ENCODE measurements at regions not wholly inside any gene's neighbourhood (a gene's known extent, or its start where the extent isn't known, plus 50 kb on each side); places are given as distances from the start of the nearest gene placed in this dataset.

DNA sequence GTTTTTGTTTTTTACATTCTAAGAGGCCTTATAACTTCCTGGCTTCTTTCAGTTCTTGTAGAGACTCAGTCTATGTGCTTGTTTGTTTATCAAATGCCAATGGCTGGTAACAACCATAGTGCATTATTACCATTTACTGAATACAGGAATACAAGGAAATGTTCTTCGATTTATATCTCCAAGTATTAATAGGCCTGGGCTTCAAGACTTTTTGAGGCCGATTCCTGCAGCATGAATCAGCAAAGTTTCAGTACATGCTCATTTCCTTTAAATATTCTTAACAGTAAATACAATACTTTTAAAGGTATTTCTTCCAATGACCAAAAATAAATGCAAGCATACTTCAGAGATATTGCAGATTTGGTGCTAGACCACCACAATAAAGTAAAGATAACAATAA is 535.3 kb downstream of the EFNA5 start:
- DNase-seq, result peak; percentile 48

DNA sequence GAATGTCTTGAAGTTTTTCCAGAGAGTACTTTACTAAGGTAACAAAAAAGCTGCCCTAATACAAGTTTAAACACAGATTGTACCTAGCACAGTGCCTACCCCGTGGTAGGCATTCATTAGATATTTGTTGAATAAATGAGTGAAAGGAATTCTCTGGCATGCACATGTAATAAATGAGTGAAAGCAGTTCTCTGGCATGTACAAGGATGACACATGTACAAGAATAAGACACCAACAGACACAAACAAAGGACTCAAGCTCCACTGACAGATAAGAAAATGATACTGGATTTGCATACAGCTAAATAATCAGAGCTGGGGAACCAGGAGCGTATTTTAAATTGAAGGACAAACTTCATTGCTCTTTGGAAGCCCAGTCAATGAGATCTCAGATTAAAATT is 535.8 kb downstream of the EFNA5 start:
- peak; percentile 6 for DNase-seq

DNA sequence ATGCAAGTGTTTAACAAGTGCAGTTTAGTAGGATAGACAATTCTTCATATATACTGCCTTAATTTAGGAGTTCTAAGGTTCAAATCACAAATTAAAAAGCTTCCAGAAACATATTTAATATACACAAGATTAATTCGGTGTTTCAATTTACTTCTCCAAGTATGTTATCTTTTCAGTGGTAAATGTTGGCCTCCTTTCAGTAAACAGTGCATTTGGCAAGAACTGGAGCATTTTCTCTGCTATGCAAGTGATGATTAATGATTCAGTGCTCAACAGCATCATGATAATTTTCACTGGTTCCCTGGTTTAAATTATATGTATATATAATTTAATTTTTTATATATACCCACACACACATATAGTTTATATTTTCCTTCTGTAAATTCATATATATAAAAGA is 541.7 kb downstream of the EFNA5 start:
- peak; percentile 58 for DNase-seq

DNA sequence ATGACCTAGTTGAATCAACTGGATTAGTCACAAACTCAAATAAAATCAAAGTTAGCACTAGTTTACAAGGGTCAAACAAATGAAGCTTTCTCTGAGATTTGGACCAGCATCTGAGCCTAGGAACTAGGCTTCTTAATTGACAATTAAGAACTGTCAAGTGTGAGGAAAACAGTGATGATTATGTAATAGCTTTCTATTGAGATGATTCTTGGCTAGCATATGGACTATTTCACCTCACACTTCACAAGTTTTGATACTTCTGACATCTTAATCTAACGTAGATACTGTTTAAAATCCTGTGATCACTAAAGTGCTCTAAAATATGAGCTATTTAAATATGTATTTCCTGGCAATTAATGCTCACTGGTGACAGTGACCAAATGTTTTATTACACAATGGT is 542.9 kb downstream of the EFNA5 start:
- no peak for DNase-seq

DNA sequence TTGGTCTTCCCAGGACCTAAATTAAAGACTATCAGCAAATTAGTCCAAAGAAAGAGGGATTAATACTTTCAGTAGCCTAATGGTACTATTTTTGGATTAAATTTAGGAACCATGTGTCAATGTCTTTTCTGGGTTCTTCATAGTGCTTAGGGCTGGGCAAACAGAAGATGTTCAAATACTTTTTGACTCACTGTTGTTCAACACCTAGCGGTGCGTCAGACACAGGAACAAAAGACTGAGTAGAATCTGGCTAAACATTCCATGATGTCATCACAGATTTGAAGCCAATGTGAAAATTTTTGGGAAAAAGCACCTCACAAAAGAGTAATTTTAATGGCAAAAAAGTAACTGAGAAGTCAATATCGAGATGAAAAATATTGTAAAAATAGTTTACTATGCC is 544.4 kb downstream of the EFNA5 start:
- DNase-seq, result no peak

DNA sequence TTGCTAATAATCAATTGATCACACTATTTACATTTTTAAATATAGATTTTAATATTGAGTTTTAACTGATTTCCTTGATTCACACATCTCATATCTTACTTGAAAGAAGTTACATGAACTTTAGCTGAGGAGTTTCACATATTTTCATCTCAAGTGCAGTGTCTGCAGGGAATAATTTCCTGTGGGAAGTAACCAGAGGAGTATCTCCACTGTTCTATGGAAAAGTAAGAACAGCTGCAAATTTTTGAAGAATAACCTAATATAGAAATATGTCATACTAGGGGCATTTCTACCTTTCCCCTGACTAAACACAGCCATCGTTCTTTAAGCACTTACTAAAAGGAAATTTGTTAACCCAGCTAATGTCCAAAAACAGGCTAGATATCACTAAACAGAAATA is 546.4 kb downstream of the EFNA5 start:
- DNase-seq, result no peak

DNA sequence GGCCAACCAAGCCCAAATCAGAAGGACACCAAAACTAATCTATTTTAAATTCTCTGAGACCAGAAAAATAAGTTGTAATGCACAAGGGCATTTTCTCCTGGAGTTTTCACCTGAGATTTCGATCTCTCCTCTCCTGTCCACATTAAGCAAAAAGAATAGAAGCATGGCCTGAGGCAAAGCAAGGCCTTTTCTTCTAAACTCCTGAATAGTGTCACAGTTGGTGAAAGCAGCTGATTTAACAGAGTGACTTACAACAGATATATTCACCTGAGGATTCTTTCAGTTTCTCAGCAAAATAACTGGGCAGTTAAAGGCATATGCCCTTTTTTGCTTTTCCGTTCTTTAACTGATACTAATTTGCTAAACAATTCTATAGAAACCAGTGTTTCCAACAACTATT is 547.7 kb downstream of the EFNA5 start:
- no peak for DNase-seq

DNA sequence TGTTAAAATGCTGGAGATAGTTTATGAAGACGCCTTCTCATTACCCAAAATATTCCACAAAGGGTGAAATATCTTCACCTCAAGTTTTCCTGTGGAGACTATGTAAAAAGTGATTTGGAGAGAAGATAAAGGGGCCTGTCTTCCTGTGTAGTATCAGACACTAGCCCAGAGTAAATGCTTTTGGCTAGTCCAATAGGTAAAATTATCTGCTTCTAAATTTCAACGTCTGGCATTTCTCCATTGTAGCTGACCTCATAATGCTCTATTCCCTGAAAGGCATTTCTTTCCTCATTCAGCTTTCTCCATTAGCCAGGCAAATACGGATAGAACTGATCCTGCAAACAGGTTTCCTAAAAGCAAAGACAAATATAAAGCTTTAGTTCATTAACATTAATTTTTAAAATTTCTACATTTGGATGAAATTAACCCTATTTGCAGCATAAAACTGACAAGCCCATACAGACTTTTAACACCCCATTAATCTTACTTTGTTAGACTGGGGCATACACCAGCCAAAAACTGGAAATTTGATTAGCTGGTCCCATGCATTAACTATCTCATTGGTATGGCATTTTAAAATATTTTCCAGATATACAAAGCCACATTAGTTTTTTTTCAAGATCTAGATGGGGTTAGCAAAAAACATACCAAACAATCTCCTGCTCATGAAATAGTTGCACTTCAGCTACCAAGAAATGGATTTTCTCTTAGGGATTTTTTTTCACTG is 548.8 kb downstream of the EFNA5 start:
- DNase-seq, result no peak

DNA sequence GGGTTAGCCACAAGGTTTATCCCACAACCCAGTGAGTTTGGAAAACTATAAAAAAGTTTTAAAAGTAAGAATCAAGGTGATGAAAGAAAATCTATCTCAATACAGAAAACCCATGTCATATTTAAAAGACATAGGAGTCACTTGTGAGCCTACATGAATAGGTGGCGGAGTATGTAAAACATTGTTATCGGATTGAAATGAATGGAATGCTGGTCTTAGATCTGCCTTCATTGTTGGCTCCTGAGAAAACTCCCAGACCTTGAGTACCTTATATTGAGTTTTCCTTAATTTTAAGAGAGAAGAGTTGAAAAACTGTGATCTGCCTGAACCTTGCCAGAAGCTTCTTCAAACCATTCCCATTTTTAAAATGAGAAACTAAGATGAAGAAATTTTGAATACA is 551.1 kb downstream of the EFNA5 start:
- no peak for DNase-seq

DNA sequence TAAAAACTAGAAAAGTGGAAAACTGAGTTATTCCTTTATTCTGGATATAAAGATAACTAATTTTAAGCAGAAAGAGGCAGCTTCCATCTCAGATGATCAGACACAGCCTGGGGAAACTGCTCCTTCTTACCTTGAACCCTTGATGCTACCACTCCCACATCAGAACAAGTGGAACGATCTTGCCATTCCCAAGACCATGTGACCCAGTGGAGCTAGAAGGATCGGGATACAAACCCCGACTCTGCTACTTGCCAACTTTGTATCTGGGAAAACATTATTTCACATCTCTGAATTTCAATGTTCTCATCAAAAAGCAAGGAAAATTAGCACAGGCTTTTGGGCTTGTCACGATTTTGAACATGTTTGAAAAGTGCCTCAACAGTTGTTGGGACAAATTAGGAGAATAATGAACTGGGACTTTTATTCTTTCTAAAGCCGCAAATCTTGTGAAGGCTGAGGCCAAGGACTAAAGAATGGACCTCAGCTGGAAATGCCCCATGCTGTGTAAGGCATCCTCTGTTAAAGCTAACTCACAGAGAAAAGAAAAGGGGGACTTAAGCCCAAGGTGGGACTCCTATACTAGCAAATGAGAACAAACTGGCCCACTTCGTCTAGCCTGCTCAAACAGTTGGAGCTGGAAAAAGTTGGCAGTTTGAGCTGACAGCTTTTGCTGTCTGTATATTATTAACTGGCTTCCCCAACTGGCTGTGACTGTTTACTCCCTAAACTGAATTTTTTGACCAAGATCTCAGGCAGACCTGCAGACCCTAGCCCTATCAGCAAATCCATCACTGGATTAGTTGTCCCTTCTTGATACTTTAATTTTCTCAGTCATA is 552.3 kb downstream of the EFNA5 start:
- DNase-seq, result no peak

DNA sequence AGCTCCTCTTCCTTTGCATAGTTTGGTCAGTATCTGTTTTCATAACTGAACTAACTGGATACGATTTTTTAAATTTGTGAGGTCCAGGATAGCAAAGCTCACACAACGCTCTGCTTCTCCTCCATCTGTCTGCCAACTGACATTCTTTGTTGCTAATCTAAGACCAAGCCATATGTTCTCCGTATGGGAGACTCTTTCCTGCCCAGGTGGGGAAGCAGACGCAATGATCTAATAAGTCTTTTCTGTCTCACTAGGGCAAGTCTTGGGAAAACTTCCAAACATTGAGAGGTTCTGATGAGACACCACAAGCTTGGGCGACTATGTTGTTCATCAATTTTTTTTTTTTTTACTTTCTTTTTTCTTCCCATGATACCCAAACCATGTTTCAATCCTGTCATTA is 558.5 kb downstream of the EFNA5 start:
- no peak for DNase-seq

DNA sequence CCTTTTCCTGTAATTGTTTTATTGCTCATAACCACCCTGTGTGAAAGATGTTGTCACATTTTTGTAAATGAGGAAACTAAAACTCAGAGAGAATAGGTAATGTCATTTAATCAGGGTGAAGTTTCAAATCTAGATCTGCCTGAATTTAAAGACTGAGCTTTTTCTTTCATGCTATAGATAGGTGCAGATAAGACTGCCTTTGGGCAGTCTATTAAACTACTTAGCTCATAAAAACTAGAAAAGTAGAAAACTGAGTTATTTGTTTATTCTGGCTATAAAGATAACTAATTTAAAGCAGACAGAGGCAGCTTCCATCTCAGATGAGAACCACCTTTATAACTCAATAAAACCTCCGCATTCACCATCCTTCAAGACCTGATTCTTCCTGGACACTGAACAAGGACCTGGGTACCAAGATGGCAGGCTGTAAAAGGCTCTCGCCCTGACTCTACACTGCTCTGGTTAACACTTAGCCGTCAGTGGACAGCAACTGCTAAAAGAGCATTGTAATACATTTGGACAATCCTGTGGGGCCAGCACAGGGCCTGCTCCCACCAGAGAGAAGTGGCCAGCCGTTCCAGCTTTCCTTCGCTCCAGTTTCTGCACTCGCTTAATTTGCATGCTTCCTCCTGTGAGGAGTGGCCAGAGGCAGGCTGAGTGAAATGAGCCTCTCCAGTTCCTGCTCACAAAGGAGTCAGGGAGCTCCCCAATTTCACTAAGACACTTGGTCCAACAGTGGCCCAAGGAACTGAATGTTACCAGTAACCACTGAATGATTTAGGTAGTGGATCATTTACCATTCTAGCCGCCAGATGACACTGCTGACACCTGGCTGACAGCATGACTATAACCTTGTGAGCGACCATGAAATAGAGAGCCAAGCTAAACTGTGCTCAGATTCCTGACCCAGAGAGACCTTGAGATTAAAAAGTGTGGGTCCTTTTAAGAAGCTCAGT is 566.4 kb downstream of the EFNA5 start:
- no peak for DNase-seq

DNA sequence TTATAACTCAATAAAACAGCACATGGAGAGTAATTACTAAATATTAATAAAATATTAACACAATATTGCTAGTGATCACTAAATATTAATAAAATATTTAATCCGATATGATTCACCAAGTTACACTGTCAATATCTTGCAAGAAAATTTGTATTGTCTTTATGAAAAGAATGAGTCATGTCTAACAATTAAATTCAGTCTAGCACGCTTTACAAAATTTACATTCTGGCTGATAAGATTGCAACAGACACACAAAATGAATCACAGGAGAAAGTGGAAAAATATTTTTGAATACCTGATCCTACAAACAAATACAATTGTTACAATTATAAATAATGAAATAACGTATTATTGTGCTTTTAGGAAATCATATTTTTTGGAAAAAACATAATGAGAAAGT is 567.2 kb downstream of the EFNA5 start:
- no peak for DNase-seq

DNA sequence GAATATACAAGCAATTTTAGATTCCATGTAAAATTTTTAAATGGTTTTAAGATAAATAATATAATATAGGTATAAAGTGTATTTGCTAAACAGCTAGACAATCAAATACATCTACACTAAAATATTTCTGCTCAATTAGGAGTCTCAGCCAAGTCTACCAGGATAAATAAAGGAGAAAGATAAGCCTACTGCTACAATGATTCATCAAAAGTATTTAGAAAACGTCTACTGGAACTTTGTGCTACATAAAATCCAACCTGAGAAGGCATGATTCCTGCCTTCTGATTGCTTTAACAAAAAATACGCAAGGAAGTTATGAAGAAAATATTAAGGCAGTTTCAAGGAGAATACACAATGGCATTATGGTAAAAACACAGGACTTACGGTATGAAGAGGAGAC is 570.6 kb downstream of the EFNA5 start:
- DNase-seq, result no peak

DNA sequence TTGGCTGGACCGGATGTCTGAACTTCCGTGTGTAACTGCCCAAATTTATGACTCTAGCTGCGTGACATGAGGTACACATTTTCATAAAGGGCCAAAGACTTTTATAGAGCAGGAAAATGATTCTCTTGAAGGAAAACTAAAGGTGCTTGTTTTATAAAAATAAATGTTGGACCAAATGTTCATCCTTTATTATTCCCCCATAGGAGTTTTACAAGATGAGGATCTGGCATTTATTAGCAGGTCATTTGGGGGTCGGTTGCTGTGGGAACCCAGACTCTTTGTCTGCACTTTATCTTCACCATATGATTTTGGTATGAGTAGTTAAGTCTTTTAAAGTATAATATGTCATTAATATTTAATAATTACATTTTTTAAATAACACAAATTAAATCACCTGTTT is 571.2 kb downstream of the EFNA5 start:
- DNase-seq, result no peak

DNA sequence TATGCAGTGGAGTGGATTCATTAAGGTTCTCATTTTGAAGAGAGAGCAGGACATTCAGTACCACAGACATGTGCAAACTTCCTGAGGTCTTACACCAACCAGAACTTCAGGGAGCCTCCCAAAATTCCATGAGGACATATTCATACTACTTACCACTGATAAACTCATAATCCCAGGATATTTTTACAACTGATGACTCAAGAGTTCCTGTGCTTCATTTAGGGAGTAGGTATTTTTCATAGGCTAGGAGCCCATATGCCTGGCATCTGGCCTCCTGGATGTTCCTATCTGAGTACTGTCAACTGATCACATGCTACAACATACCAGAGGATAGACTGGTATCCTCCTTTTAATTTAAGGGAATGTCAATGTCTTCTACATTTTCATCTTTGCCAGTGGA is 578.0 kb downstream of the EFNA5 start:
- peak; percentile 71 for DNase-seq

DNA sequence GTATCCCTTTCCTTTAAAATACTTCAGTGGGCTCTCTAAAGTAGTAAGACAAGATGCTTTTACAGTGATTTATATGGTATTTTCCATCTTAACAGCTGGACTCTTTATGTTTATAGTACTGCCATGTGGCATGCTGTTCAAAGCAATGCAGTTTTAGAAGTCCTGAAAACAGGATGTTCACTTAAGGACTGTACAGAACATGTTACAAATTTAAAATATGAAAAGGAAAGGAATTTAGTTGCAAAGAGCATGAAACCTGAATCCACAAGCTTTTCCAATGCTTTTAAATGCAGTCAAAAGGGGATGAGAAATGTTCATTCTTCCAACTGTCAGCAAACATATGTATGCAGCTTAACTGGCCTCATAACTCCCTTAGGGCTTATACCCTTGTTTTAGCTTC is 580.2 kb downstream of the EFNA5 start:
- DNase-seq, result peak; percentile 11

DNA sequence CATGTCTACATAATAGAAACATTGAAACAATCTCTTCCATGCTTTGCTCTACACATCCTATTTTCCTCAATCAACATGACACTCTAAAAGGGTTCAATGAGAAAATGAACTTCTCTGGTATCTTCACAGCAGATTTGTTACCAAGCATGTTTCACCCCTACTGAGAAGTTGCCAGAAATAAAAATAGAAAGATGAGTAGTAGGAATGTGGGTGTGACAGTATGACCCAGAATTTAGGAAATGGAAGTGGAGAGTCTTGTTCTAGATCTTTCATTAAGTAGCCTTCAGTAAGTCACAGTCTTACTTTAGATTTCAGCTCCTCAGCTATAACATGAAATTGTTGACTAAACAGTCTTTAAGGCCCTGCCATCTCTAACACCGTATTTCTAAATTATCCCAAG is 581.8 kb downstream of the EFNA5 start:
- DNase-seq, result peak; percentile 16

DNA sequence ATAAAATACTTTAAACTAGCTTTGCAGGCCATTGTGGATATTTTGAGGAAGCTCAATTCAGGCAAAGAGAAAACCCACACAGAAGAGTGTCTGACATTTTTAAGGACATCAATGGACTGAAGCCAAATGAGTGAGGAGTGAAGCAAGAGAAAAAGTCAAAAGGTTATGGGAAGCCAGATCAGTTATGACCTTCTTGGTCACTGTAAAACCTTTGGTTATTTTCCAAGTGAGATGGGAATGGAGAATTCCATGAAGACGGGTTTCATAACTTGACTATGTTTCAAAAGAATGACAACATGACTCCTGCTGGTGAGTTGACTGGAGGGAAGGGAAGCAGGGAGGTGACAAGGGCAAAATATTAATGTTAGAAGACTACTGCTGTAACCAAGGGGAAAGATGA is 585.2 kb downstream of the EFNA5 start:
- no peak for DNase-seq

DNA sequence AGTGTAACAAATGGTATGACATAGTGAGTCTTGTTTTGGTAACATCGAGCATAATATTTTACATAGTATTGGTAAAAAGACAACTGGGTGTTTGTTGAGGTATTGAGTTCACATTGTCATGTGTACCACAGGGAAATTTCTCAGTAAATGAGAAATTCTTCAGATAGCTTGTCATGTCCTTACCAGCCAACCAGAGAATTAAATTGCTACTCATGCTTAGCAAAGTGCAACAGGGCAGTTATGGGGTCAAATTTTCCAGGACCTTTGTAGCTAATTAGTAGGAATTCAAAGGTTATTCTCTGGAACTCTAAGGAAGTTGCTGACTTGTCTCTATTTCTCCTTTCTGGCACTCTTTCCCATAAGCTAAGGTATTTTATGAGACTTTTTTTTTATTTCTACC is 595.7 kb downstream of the EFNA5 start:
- no peak for DNase-seq

DNA sequence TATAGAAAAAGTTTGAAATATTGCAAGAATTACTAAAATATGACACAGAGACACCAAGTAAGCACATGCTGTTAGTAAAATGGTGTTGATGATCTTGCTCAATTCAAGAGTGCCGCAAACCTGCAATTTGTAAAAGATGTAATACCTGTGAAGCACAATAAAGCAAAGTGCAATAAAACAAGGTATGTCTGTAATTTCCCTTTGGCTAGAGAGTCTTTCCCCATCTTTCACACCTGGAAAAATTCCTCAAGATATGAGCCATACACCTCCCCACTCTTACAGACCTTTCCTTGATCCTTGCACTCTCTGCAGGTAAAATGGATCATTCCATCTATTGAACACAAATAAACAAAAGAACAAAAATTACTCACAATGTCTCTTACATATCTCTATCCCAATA is 597.8 kb downstream of the EFNA5 start:
- no peak for DNase-seq

DNA sequence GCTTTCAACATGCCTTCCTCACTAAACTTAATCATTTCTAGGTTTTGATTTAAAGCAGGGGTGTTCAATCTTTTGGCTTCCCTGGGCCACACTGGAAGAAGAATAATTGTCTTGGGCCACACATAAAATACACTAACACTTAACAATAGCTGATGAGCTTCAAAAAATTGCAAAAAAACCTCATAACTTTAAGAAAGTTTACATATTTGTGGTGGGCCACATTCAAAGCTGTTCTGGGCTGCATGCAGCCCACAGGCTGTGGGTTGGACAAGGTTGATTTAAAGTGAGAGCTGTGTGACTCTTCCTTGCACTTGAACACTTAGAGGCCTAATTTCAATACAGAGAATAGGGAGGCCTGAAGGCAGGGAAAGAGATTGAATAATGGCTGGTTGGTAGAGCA is 598.3 kb downstream of the EFNA5 start:
- DNase-seq, result no peak

DNA sequence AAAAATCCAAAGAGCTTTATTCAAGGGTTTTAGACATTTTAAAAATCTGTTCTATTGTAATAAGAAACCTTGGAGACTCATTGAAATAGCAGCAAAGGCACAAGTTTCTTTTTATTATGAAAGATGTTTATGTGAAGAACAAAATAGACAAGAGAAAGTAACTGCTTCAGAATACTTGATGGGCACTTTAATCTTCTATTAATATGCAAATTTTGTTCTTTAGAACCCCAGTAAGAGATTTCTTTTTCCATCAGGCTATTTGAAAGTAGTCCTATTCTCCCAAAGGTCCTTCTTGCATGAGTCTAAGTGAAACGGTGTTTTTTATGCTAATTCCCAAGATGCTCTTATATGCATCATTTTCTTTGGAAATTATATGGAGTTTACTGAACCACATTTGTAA is 602.0 kb downstream of the EFNA5 start:
- no peak for DNase-seq

Measured in fibroblast of skin of back (primary cell).